Hepatocyte (in vitro differentiated cells): ENCODE measurements at regions not wholly inside any gene's neighbourhood (a gene's known extent, or its start where the extent isn't known, plus 50 kb on each side); places are given as distances from the start of the nearest gene placed in this dataset.

ENCODE experiments used
- DNase-seq: peaks from one replicate; pipeline ENCODE4 v3.0.0-alpha.2; 2016; ENCODE audit warnings: low spot score
- H2AFZ ChIP-seq: fragments of 200-600 bp; sonication (generic); 2 replicates; pipeline ENCODE4 v1.6.0; 2016; ENCODE audit warnings: antibody characterized with exemption, mild to moderate bottlenecking
- H3K27ac ChIP-seq: fragments of 200-600 bp; sonication (generic); 2 replicates; pipeline ENCODE4 v1.5.1; 2016; ENCODE audit warnings: mild to moderate bottlenecking
- H3K27me3 ChIP-seq: fragments of 200-600 bp; sonication (generic); 2 replicates; pipeline ENCODE4 v1.6.1; 2016
- H3K36me3 ChIP-seq: fragments of 200-600 bp; sonication (generic); replicated peaks from 2 replicates; pipeline ENCODE4 v1.5.1; 2016; ENCODE audit warnings: low read depth; ENCODE audit not compliant: insufficient read depth
- H3K4me1 ChIP-seq: fragments of 200-600 bp; sonication (generic); 2 replicates; pipeline ENCODE4 v1.5.1; 2016; ENCODE audit warnings: mild to moderate bottlenecking, moderate library complexity; ENCODE audit not compliant: insufficient read depth
- H3K4me2 ChIP-seq: fragments of 200-600 bp; sonication (generic); 2 replicates; pipeline ENCODE4 v1.6.0; 2016
- H3K4me3 ChIP-seq: fragments of 200-600 bp; sonication (generic); 2 replicates; pipeline ENCODE4 v1.5.1; 2016; ENCODE audit warnings: mild to moderate bottlenecking
- H3K79me2 ChIP-seq: fragments of 200-600 bp; sonication (generic); 2 replicates; pipeline ENCODE4 v1.6.0; 2017; ENCODE audit warnings: mild to moderate bottlenecking
- H3K9me2 ChIP-seq: fragments of 200-600 bp; sonication (generic); replicated peaks from 2 replicates; pipeline ENCODE4 v1.6.0; 2017; ENCODE audit warnings: mild to moderate bottlenecking; ENCODE audit not compliant: insufficient read depth
- H3K9me3 ChIP-seq: fragments of 200-600 bp; sonication (generic); 2 replicates; pipeline ENCODE4 v1.5.1; 2016; ENCODE audit warnings: low read depth, mild to moderate bottlenecking
- H4K20me1 ChIP-seq: fragments of 200-600 bp; sonication (generic); 2 replicates; pipeline ENCODE4 v1.6.0; 2016; ENCODE audit warnings: mild to moderate bottlenecking; ENCODE audit not compliant: insufficient read depth, poor library complexity, severe bottlenecking
- EZH2 ChIP-seq: fragments of 200-600 bp; sonication (generic); IDR thresholded peaks from 2 replicates; pipeline ENCODE4 v1.6.1; 2016; ENCODE audit warnings: antibody characterized with exemption, mild to moderate bottlenecking, borderline replicate concordance
- EZH2phosphoT487 ChIP-seq: fragments of 200-600 bp; sonication (generic); IDR thresholded peaks from one replicate; pipeline ENCODE4 v1.6.1; 2018; ENCODE audit warnings: antibody characterized with exemption, mild to moderate bottlenecking, low read depth, moderate library complexity; ENCODE audit not compliant: unreplicated experiment, severe bottlenecking
- WGBS: methylation state at CpG from one replicate; pipeline ENCODE4 v1.1.6; 2016; ENCODE audit warnings: low lambda C conversion rate; ENCODE audit errors: missing lambda C conversion rate; 5-methylcytosine and 5-hydroxymethylcytosine counted together
- TF ChIP-seq, protein P1 (sequence below): fragments of 200-600 bp; sonication (generic); IDR thresholded peaks from 2 replicates; pipeline ENCODE4 v1.5.1; 2016; ENCODE audit warnings: antibody characterized with exemption, mild to moderate bottlenecking; ENCODE audit not compliant: poor library complexity

GRCh38 chr11:115919341-115920091, 415.3 kb upstream of the CADM1 start:
- TF ChIP-seq, protein P1, sequence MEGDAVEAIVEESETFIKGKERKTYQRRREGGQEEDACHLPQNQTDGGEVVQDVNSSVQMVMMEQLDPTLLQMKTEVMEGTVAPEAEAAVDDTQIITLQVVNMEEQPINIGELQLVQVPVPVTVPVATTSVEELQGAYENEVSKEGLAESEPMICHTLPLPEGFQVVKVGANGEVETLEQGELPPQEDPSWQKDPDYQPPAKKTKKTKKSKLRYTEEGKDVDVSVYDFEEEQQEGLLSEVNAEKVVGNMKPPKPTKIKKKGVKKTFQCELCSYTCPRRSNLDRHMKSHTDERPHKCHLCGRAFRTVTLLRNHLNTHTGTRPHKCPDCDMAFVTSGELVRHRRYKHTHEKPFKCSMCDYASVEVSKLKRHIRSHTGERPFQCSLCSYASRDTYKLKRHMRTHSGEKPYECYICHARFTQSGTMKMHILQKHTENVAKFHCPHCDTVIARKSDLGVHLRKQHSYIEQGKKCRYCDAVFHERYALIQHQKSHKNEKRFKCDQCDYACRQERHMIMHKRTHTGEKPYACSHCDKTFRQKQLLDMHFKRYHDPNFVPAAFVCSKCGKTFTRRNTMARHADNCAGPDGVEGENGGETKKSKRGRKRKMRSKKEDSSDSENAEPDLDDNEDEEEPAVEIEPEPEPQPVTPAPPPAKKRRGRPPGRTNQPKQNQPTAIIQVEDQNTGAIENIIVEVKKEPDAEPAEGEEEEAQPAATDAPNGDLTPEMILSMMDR = no peak
- TF ChIP-seq EZH2 (no peak), EZH2phosphoT487 (no peak)
- DNase-seq = peak; percentile 56
- Histone ChIP-seq H3K79me2 (no peaks in the 10 kb centered on the region), H3K27ac (no peak overlapping the region), H3K9me2 (no peaks in the 10 kb centered on the region), H3K4me2 (no peak overlapping the region), H2AFZ (no peak overlapping the region), H4K20me1 (no peaks in the 10 kb centered on the region), H3K4me1 (peaks cover 4% of the 10 kb centered on the region), H3K27me3 (no peaks in the 10 kb centered on the region), H3K9me3 (no peaks in the 10 kb centered on the region), H3K36me3 (no peaks in the 10 kb centered on the region), H3K4me3 (no peak overlapping the region)
- WGBS = 51% methylated on average over 4 of the region's 4 CpGs

DNA sequence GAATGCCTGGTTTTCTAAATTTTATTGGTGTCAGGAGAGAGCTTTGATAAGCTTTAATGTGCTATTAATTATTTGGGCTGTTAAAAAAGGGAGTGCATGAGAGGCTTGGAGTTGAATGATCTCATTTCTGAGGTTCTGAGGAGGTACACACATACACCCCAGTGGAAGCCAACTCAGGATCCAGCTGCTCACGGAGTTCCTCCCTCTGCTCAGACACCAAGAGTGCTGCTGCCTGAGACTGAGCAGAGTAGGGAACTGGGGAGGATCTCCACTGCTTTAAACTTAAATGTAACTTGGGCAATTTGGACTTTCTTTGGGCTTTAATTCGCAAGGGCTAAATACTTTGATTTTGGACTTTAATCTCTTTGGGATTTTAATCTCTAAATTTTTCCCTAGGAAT, 414.4 kb upstream of the CADM1 start:
- Histone ChIP-seq H3K4me3 (no peak overlapping the region), H3K27me3 (no peaks in the 10 kb centered on the region), H4K20me1 (no peaks in the 10 kb centered on the region), H3K4me2 (no peak overlapping the region), H3K9me2 (no peaks in the 10 kb centered on the region), H3K9me3 (no peaks in the 10 kb centered on the region), H3K36me3 (no peaks in the 10 kb centered on the region), H2AFZ (no peak overlapping the region), H3K27ac (no peak overlapping the region), H3K79me2 (no peaks in the 10 kb centered on the region), H3K4me1 (peaks cover 4% of the 10 kb centered on the region)
- WGBS = 82% methylated on average over 2 of the region's 2 CpGs
- TF ChIP-seq EZH2phosphoT487 (no peak), EZH2 (no peak)
- TF ChIP-seq, protein P1 = no peak
- no peak for DNase-seq

DNA sequence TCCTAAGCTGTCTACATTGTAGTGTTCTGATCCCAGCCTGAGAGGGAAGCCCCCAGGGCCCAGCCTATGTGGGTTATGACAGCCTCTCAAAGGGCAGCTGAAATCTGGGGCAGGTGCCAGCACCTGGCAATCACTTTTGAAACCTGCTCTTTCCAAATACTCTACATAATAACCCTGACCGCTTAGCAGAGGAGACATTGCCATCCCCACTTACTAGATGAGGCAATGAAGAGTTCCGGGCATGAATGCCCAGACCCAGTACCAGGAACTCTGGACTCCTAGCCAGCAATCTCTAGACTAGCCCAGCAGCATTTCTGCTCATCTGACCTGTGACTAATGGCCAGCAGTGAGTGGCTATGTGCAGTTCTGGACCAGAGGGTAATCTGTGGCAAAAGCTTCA, 412.4 kb upstream of the CADM1 start:
- no peaks in the 10 kb centered on the region for H3K36me3 ChIP-seq
- DNase-seq = no peak
- no peaks in the 10 kb centered on the region for H3K79me2 ChIP-seq
- no peaks in the 10 kb centered on the region for H3K27me3 ChIP-seq
- no peak overlapping the region for H3K4me3 ChIP-seq
- no peaks in the 10 kb centered on the region for H4K20me1 ChIP-seq
- H3K4me1 ChIP-seq = peaks cover 4% of the 10 kb centered on the region
- H2AFZ ChIP-seq = no peak overlapping the region
- no peak overlapping the region for H3K4me2 ChIP-seq
- H3K9me2 ChIP-seq = no peaks in the 10 kb centered on the region
- TF ChIP-seq, protein P1 = no peak
- no peak for TF ChIP-seq EZH2
- TF ChIP-seq EZH2phosphoT487 = no peak
- H3K9me3 ChIP-seq = no peaks in the 10 kb centered on the region
- WGBS = 72% methylated on average over 2 of the region's 2 CpGs
- no peak overlapping the region for H3K27ac ChIP-seq

DNA sequence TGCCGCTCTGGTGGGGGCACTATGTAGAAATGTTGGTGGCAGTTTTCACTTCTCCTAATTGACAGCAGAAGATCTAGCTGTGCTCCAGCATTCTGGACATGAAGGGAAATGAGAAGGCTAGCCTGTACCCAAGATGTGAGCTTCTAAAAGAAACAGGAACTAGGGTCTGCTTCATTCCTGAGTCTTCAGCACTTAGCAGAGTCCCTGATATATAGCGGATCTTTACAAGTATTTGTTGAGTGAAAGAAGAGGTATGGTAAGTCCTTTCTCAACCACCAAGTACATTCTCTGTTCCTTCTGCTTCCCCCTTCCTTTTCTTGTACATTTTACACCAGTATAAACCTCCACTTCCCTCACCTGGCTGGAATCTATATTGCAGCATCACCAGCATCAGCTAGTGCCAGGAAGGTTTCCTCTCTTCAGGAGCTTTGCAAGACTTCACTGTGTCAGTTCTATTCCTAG, 408.3 kb upstream of the CADM1 start:
- Histone ChIP-seq H3K36me3 (no peaks in the 10 kb centered on the region), H4K20me1 (no peaks in the 10 kb centered on the region), H3K27ac (no peak overlapping the region), H3K79me2 (no peaks in the 10 kb centered on the region), H2AFZ (no peak overlapping the region), H3K4me1 (no peaks in the 10 kb centered on the region), H3K9me3 (no peaks in the 10 kb centered on the region), H3K27me3 (no peaks in the 10 kb centered on the region), H3K4me2 (no peak overlapping the region), H3K4me3 (no peak overlapping the region), H3K9me2 (no peaks in the 10 kb centered on the region)
- TF ChIP-seq EZH2phosphoT487 = no peak
- TF ChIP-seq, protein P1 = peak; percentile 51
- 80% methylated on average over 2 of the region's 2 CpGs for WGBS
- DNase-seq = peak; percentile 48
